Activated CD4-positive, CD25-positive, alpha-beta regulatory T cell (primary cell): ENCODE measurements at regions not wholly inside any gene's neighbourhood (a gene's known extent, or its start where the extent isn't known, plus 50 kb on each side); places are given as distances from the start of the nearest gene placed in this dataset.

Source experiments
- DNase-seq, 4 experiments: peaks; one replicate each; lab custom pipeline; 2025; lab: John Stamatoyannopoulos, UW

DNA sequence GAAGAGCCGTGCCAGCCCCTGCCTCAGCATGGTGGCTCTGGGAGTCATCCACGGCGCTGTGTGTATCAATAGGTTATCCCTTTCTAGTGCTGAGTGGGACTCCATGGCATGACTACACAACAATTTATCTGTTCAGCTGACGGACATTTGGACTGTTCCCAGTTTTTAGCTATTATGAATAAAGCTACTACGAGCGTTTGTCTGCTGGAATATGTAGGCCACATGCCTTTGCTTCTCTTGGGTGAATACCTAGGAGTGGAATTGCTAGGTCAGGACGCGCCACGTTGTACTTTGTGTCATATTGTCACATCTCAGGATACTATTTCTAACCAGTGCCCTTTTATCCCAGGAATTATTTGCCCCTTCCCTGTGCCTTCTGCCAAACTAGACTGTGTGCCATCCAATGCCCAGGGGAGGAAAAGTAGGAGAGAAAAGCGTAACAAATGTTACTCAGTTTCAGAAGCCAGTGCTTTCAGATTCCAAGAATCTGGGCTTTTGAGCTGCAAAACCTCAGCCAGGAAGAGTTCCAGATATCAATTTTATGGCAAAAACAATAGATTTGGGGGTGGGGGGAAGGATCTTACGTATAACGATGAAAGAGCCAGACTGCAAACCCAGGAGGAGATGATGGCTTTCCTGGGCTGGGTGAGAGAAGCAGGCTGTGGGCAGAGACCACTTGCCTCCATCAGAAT lies 62.5 kb upstream of the NCOR2 start:
- DNase-seq: no peak

DNA sequence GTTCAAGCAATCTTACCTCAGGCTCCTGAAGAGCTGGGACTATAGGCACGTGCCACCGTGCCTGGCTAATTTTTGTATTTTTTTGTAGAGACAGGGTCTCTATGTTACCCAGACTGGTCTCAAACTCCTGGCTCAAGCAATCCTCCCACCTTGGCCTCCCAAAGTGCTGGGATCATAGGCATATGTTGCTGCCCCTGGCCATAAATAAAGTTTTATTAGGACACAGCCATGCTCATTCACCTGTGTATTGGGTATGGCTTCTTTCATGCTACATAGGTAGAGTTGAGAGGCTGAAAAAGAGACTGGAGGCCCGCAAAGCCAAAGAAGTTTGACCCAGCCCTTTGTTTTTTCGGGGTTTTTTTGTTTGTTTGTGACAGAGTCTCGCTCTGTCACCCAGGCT lies 61.7 kb upstream of the NCOR2 start:
- DNase-seq: no peak

DNA sequence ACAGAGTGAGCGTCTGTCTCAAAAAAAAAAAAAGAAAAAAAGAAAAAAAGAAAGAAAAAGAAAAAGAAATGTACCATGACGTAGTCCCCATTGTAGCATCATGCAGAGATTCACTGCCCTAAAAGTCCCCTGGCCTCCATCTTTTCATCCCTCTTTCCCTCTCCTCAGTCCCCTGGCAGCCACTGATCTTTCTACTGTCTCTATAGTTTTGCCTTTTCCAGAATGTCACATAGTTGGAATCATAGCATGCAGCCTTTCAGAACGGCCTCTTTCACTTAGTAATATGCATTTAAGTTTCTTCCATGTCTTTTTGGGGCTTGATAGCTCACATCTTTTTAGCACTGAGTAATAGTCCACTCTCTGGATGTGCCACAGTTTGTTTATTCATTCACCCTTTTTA lies 60.5 kb upstream of the NCOR2 start:
- no peak for DNase-seq

DNA sequence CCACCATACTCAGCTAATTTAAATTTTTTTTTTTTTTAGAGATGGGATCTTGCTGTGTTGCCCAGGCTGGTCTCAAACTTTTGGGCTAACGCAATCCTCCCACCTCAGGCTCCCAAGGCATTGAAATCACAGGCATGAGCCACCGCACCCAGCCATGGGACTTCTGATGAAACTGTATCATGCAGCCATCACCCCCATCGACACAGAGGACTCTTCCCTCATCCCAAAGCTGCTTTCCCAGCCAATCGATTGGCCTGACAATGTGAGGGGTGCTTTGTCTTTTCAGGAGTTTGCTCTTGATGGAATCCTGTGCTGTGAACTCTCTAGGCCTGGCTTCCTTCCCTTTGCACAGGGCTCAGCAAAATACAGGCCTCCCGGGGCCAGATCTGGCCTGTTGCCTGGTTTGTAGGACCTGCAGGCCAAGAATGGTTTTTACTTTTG lies 59.6 kb upstream of the NCOR2 start:
- DNase-seq: no peak

DNA sequence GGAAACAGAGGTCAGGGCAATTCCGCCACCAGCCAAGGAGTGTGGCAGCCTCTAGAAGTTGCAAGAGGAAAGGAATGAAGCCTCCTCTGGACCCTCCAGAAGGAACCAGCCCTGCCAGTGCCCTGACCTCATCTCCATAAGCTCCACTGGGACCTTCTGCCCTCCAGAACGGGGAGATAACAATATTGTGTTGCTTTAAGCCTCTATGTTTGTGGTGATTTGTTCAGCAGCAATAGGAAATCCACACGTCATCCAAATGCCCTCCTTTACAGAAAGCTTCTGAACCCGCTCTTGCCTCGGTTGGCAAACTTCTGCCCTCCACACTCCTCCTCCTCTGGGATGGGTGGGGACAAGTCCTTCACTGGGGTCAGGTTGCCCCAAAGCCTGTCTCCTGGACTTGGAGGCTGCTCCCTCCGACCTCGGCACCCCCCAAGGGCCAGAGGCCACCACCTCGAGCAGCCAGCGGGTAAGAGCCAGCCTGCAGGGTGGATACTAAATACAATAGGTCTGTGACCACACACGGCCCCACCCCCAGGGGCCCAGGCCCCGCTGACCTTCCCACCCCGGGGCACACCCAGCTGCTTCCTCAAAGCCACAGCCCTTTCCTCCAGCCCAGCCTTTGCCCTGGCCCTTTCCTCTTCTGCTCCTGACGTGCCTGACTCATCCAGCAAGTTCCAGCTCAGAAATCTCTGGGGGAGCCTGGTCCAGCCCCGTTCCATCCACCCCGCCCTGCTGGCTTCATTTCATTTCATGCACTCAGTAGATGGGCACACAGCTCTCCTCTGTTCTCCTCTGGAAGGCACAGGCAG lies 58.7 kb upstream of the NCOR2 start:
- no peak for DNase-seq

DNA sequence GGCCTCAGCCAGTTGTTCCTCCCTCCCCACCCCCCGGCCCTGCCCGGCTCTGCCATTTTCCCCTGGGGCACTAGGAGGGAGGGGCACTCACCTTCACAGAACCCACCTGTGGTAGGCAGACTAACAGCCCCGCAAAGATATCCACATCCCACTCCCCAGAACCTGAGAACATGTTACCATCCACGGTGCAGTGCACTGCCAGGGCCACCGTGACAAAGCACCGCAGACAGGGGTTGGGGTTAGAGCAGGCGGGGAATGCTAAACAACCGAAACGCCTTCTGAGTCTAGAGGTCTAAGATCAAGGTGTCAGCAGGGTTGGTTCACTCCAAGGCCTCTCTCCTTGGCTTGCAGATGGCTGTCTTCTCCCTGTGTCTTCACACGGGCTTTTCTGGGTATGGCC lies 57.4 kb upstream of the NCOR2 start:
- DNase-seq: no peak

DNA sequence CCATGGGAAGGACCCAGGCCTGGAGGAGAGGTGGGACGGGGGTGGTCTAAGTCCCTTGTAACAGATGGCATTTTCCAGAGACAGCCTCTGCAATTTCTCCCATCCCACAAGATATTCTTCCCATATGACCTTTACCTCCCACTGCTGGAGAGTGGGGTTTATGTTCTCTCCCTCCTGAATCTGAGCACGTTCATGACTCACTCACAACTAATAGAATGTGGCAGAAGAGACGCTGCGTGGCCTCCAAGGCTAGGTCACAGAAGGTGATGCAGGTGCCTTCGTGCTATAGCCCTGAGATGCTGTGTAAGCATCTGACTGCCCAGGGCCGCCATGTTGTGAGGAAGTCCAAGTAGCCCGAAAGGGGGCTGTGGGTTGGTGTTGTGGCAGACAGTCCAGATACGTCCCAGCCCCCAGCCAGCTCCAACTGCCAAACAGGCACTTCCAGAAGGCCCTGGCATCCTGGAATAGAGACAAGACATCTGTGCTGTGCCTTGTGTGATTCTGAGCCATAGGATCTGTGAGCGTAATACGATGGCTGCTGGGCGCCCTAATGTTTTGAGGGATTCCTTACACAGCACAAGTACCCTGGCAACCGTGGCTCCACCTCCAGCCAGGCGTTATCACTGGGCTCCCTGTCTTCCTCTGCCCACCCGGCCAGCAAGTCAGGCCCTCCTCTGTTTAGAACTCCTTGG lies 56.1 kb upstream of the NCOR2 start:
- no peak for DNase-seq

DNA sequence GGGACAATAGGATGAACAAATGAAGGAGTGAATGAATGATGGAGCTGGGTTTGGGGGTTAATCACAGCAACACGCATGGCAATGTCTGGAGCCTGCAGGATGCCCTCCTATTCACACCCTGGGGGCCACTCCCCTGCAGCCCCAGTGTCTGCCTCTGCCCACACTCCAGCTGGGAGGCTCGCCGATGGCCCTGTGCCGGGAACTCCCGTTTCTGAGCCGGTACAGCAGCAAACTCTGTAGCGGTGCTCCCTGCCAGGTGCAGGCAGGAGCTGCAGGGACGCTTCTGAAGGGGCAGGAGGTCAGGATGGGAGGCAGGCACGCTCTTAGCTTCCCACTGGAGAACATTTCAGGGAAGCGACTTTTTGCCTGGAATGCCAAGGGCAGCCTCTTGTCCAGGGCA lies 55.4 kb upstream of the NCOR2 start:
- no peak for DNase-seq

DNA sequence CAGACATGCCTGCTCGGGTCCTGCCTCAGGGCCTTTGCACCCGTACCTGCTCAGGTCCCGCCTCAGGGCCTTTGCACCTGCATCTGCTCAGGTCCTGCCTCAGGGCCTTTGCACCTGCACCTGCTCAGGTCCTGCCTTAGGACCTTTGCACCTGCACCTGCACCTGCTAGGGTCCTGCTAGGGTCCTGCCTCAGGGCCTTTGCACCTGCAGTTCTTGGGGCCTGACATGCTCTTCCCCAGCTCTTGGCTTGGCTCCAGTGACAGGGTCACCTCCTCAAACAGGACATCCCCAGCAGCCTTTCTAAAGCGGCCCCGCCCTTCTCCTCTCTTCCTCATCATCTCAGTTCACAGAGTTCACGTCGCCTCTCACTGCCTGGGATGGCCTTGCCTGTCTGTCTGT lies 54.9 kb upstream of the NCOR2 start:
- DNase-seq: no peak

DNA sequence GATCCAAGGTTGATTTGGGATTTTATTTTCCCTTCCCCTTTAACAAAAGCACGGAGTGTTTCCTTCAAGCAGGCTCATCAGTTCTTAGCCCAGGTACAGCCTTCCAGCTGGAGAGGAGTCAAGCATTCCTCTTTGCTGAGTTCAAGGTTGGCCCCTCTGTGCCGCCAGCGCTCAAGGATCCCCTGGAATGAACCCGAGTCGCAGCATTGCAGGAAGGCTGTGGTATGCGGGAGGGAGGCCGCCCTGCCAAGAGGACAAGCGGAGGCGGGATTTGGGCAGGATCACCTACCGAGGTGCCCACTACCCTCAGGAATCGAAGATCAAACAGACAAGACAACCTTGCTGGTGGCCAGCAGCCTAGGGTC lies 53.9 kb upstream of the NCOR2 start:
- no peak for DNase-seq

DNA sequence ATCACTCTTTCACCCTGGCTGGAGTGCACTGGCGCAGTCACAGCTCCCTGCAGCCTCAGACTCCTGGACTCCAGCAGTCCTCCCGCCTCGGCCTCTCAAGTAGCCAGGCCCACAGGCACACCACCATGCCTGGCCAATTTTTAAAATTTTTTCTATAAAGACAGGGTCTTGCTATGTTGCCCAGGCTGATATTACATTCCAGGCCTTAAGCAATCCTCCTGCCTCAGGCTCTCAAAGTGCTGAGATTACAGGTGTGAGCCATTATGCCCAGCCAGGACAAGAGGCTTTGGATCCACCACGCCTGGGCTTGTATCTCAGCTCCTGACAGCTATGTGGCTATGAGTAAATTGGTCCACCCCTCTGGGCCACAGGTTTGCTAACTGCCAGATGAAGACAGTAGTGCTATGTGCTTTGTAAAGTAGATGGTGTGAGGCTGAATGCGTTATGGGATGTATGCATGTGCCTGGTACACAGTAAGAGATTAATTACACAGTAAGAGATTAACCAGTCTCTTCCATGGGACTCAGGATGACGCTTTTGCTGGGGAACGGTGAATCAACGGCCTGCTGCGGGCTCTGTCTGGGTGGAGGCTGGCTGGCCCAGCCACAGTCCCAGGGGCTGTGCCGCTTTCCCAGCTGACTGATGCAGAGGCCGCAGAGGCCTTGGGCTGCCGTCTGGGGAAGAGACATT lies 53.3 kb upstream of the NCOR2 start:
- DNase-seq: no peak

DNA sequence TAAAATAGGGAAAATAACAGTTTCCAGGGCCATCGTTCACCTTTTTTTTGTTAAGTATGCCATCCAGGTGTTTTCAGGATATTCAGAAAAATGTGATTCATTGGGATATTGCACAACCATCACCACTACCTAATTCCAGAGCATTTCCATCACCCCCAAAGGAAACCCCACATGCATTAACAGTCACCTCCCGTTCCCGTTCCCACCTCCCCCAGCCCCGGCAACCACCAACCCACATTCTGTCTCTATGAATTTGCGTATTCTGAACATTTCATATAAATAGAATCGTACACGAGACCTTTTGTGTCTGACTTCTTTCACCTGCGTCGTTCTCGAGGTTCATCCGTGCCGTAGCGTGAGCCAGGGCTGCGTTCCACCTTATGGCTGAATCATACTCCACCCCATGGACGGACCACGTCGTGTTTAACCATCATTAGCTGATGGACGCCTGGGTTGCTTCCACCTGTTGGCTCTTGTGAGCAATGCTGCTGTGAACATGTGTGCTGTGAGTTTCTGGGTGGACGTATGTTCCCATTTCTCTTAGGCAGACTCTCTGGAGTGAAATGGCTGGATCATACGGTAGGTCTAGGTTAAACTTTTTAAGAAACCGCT lies 51.0 kb upstream of the NCOR2 start:
- no peak for DNase-seq

DNA sequence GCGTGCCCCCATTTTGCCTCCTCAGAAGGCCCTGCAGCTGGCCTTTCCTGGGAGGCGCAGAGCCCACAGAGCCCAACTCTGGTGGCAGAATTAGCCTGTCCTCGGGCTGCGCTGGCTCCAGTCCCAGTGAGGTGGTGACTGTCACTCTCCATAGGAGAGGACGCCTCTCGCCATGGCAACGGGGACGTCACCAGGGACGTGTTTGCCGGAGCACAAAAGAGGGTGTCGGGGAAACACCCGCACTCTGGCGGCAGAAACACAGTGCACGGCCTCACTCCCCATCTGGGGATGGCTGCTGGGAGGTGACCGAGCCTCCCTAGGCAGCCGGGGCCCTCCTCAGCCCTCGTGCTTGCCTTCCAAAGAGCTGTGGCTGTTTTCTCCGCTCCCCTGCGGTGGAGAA lies 50.2 kb upstream of the NCOR2 start:
- no peak for DNase-seq
